ENCODE measurements at regions not wholly inside any gene's neighbourhood (a gene's known extent, or its start where the extent isn't known, plus 50 kb on each side); places are given as distances from the start of the nearest gene placed in this dataset.

DNA sequence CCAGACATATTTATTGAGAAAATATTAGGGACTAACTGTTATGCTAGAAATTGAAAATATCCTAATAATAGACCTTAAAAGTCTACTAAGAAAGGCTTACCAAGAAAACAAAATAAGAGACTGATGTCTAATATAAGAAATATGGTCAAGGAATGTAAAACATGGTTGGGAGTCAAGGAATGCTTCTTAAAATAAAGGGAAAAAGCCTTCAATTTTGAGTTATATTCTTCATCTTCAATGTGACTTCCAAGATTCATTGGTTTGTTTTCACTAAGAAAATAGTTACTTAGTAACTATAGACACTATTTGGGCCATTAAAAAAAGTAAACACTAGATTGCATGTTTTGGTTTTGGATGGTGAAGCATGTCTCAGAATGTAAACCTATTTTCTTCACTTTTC is 88.1 kb upstream of the ETV6 start:
- no peak overlapping the region for H3K27ac ChIP-seq (ENCODE audit: low read depth in 1 of 2, low read length in 2 of 2)
- H3K36me3 ChIP-seq (ENCODE audit: control insufficient read depth in 4 of 4, insufficient read depth in 3 of 4, low read depth in 1 of 4, low read length in 3 of 4): no peaks in the 10 kb centered on the region
- H3K9ac ChIP-seq (ENCODE audit: low read depth in 1 of 2, low read length in 2 of 2): no peak overlapping the region
- H3K4me3 ChIP-seq (ENCODE audit: low read depth in 1 of 3, low read length in 3 of 3): no peak overlapping the region
- no peak for DNase-seq (ENCODE audit: low spot score)
- H3K27me3 ChIP-seq (ENCODE audit: control insufficient read depth in 4 of 4, insufficient read depth in 4 of 4, low read length in 3 of 4): no peaks in the 10 kb centered on the region
- peaks cover 0 to under 1% (median 0%) of the 10 kb centered on the region in 4 donors for H3K4me1 ChIP-seq (ENCODE audit: control insufficient read depth in 4 of 4, insufficient read depth in 4 of 4, low read length in 3 of 4)
- TF ChIP-seq FOXA2 (IDR thresholded peaks at IDR 0.05) (no peak), HNF4A (conservative IDR thresholded peaks at IDR 0.05) (no peak), FOXA1 (IDR thresholded peaks at IDR 0.05) (no peak), NR2F2 (IDR thresholded peaks at IDR 0.05) (no peak), MAX (IDR thresholded peaks at IDR 0.05) (no peak), HNF4G (IDR thresholded peaks at IDR 0.05) (no peak), SP1 (IDR thresholded peaks at IDR 0.05) (no peak), TAF1 (conservative IDR thresholded peaks at IDR 0.05) (no peak), RXRA (IDR thresholded peaks at IDR 0.05) (no peak), RAD21 (IDR thresholded peaks at IDR 0.05) (no peak), EGR1 (IDR thresholded peaks at IDR 0.05; ENCODE audit: low read depth in 2 of 2) (no peak), ATF3 (IDR thresholded peaks at IDR 0.05) (no peak), ZBTB33 (IDR thresholded peaks at IDR 0.05) (no peak), GABPA (IDR thresholded peaks at IDR 0.05 in 1 of 2, conservative IDR thresholded peaks at IDR 0.05 in 1 of 2) (no peak), JUND (IDR thresholded peaks at IDR 0.05) (no peak), CTCF (IDR thresholded peaks at IDR 0.05; ENCODE audit: low read depth, low read length, missing input control) (no peak), YY1 (IDR thresholded peaks at IDR 0.05) (no peak)
- TF ChIP-seq, protein P1, sequence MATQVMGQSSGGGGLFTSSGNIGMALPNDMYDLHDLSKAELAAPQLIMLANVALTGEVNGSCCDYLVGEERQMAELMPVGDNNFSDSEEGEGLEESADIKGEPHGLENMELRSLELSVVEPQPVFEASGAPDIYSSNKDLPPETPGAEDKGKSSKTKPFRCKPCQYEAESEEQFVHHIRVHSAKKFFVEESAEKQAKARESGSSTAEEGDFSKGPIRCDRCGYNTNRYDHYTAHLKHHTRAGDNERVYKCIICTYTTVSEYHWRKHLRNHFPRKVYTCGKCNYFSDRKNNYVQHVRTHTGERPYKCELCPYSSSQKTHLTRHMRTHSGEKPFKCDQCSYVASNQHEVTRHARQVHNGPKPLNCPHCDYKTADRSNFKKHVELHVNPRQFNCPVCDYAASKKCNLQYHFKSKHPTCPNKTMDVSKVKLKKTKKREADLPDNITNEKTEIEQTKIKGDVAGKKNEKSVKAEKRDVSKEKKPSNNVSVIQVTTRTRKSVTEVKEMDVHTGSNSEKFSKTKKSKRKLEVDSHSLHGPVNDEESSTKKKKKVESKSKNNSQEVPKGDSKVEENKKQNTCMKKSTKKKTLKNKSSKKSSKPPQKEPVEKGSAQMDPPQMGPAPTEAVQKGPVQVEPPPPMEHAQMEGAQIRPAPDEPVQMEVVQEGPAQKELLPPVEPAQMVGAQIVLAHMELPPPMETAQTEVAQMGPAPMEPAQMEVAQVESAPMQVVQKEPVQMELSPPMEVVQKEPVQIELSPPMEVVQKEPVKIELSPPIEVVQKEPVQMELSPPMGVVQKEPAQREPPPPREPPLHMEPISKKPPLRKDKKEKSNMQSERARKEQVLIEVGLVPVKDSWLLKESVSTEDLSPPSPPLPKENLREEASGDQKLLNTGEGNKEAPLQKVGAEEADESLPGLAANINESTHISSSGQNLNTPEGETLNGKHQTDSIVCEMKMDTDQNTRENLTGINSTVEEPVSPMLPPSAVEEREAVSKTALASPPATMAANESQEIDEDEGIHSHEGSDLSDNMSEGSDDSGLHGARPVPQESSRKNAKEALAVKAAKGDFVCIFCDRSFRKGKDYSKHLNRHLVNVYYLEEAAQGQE (IDR thresholded peaks at IDR 0.05): no peak
- no peaks in the 10 kb centered on the region for H3K9me3 ChIP-seq (ENCODE audit: control insufficient read depth in 4 of 4, low read length in 3 of 4)
